Loucy (cell line): ENCODE measurements at regions not wholly inside any gene's neighbourhood (a gene's known extent, or its start where the extent isn't known, plus 50 kb on each side); places are given as distances from the start of the nearest gene placed in this dataset.

Experiments used
- H2AFZ ChIP-seq: fragments of 200-600 bp; sonication (generic); 2 replicates; pipeline ENCODE4 v1.6.0; 2016; ENCODE audit warnings: antibody characterized with exemption, mild to moderate bottlenecking, low read length, moderate library complexity
- H3F3A ChIP-seq: fragments of 200-600 bp; 2 replicates; pipeline ENCODE4 v1.6.0; 2016; ENCODE audit warnings: antibody characterized with exemption, low read depth, mild to moderate bottlenecking
- H3K27me3 ChIP-seq: fragments of 200-600 bp; sonication (generic); 2 replicates; pipeline ENCODE4 v1.6.1; 2014; ENCODE audit warnings: low read length, mild to moderate bottlenecking; ENCODE audit not compliant: insufficient read depth, poor library complexity, severe bottlenecking
- H3K36me3 ChIP-seq: fragments of 200-600 bp; sonication (generic); 2 replicates; pipeline ENCODE4 v1.6.1; 2016; ENCODE audit warnings: low read length; ENCODE audit not compliant: insufficient read depth
- H3K4me1 ChIP-seq: fragments of 200-600 bp; sonication (generic); 2 replicates; pipeline ENCODE4 v1.5.1; 2014; ENCODE audit warnings: low read length, mild to moderate bottlenecking; ENCODE audit not compliant: insufficient read depth, poor library complexity, severe bottlenecking
- H3K4me2 ChIP-seq: fragments of 200-600 bp; sonication (generic); 2 replicates; pipeline ENCODE4 v1.6.0; 2014; ENCODE audit warnings: antibody characterized with exemption, low read length, low read depth, mild to moderate bottlenecking; ENCODE audit not compliant: poor library complexity, severe bottlenecking
- H3K4me3 ChIP-seq: fragments of 200-600 bp; sonication (generic); 2 replicates; pipeline ENCODE4 v1.5.1; 2014; ENCODE audit warnings: low read length, mild to moderate bottlenecking, mixed read lengths; ENCODE audit not compliant: poor library complexity, severe bottlenecking
- H3K79me2 ChIP-seq: fragments of 200-600 bp; sonication (generic); 2 replicates; pipeline ENCODE4 v1.6.1; 2014; ENCODE audit warnings: low read length; ENCODE audit not compliant: insufficient read depth
- H3K9ac ChIP-seq: fragments of 200-600 bp; sonication (generic); 2 replicates; pipeline ENCODE4 v1.6.0; 2014; ENCODE audit warnings: mild to moderate bottlenecking, low read depth, low read length, moderate library complexity; ENCODE audit not compliant: poor library complexity, severe bottlenecking
- H3K9me2 ChIP-seq: fragments of 200-600 bp; sonication (generic); replicated peaks from 2 replicates; pipeline ENCODE4 v1.6.1; 2016; ENCODE audit warnings: low read depth, low read length, mixed read lengths
- H3K9me3 ChIP-seq: fragments of 200-600 bp; sonication (generic); 2 replicates; pipeline ENCODE4 v1.6.1; 2014; ENCODE audit warnings: mild to moderate bottlenecking, antibody characterized with exemption, low read length, low read depth; ENCODE audit not compliant: insufficient read depth
- H4K20me1 ChIP-seq: fragments of 200-600 bp; sonication (generic); 2 replicates; pipeline ENCODE4 v1.6.0; 2014; ENCODE audit warnings: antibody characterized with exemption, low read length, mild to moderate bottlenecking; ENCODE audit not compliant: insufficient read depth, poor library complexity, severe bottlenecking
- EZH2phosphoT487 ChIP-seq: fragments of 200-600 bp; IDR thresholded peaks from 2 replicates; pipeline ENCODE4 v1.6.1; 2018; ENCODE audit warnings: antibody characterized with exemption, mild to moderate bottlenecking, moderate library complexity, borderline replicate concordance
- TF ChIP-seq, protein P1 (sequence below): fragments of 200-600 bp; sonication (generic); conservative IDR thresholded peaks from 2 replicates; pipeline ENCODE4 v1.5.1; 2014; ENCODE audit warnings: mild to moderate bottlenecking, antibody characterized with exemption, low read length

DNA sequence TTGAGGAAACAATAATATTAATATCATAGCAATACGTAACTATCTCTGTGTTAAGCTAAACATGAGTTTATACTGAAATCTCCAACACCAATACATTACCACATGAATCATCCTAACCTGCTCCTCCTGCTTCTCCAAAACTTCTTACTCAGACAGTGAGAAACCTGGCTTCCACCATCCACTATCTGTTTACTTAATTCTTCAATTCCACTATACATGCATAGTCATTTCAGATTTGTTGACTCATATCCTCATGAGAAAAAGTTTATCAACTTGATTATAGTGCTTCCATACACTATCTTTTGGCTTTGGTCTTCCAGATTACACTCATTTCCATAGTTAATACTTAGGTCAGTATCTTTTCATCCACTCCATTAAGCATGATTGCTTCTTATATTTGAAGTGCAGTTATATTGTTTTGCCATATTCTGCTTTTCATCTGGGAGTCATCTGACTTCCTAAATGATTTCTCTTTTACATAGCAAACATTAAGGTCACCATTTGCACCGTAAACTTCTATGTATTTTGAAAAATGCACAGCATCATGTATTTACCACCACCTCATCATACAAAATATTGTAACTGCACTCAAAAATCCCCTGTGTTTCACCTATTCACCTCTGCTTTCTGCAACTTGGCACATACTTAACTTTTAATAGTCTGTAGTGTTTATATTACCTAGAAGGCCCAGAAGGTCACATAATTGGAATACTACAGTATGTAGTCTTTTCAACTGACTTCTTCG is 970.6 kb downstream of the DIPK2A start:
- no peak for TF ChIP-seq EZH2phosphoT487
- TF ChIP-seq, protein P1, sequence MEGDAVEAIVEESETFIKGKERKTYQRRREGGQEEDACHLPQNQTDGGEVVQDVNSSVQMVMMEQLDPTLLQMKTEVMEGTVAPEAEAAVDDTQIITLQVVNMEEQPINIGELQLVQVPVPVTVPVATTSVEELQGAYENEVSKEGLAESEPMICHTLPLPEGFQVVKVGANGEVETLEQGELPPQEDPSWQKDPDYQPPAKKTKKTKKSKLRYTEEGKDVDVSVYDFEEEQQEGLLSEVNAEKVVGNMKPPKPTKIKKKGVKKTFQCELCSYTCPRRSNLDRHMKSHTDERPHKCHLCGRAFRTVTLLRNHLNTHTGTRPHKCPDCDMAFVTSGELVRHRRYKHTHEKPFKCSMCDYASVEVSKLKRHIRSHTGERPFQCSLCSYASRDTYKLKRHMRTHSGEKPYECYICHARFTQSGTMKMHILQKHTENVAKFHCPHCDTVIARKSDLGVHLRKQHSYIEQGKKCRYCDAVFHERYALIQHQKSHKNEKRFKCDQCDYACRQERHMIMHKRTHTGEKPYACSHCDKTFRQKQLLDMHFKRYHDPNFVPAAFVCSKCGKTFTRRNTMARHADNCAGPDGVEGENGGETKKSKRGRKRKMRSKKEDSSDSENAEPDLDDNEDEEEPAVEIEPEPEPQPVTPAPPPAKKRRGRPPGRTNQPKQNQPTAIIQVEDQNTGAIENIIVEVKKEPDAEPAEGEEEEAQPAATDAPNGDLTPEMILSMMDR, result no peak
- no peak overlapping the region for H3K9ac ChIP-seq
- no peak overlapping the region for H3K4me3 ChIP-seq
- H3K9me3 ChIP-seq, result no peaks in the 10 kb centered on the region
- no peaks in the 10 kb centered on the region for H3K4me1 ChIP-seq
- no peaks in the 10 kb centered on the region for H4K20me1 ChIP-seq
- no peak overlapping the region for H3K4me2 ChIP-seq
- H3K27me3 ChIP-seq, result no peaks in the 10 kb centered on the region
- H2AFZ ChIP-seq, result no peak overlapping the region
- H3K79me2 ChIP-seq, result no peaks in the 10 kb centered on the region
- H3F3A ChIP-seq, result no peaks in the 10 kb centered on the region
- H3K9me2 ChIP-seq, result no peaks in the 10 kb centered on the region
- H3K36me3 ChIP-seq, result no peaks in the 10 kb centered on the region

DNA sequence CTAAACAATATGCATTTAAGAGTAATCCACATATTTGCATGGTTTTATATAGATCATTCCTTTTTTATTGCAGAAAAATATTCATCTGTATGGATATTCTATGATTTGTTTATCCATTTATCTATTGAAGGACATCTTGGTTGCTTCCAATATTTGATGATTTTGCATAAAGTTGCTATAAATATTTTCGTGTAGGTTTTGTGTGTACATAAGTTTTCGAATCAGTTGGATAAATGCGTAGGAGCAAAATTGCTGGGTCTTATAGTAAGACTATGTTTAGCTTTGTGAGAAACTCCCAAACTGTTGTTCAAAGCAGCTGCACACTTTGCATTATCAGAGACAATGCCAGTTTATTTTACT is 971.2 kb downstream of the DIPK2A start:
- Histone ChIP-seq H3K79me2 (no peaks in the 10 kb centered on the region), H3K27me3 (no peaks in the 10 kb centered on the region), H3K4me2 (no peak overlapping the region), H3K4me1 (no peaks in the 10 kb centered on the region), H3K4me3 (no peak overlapping the region), H3K9me3 (no peaks in the 10 kb centered on the region), H2AFZ (no peak overlapping the region), H3K9ac (no peak overlapping the region), H3F3A (no peaks in the 10 kb centered on the region), H4K20me1 (no peaks in the 10 kb centered on the region), H3K9me2 (no peaks in the 10 kb centered on the region), H3K36me3 (no peaks in the 10 kb centered on the region)
- TF ChIP-seq, protein P1, result no peak
- no peak for TF ChIP-seq EZH2phosphoT487

DNA sequence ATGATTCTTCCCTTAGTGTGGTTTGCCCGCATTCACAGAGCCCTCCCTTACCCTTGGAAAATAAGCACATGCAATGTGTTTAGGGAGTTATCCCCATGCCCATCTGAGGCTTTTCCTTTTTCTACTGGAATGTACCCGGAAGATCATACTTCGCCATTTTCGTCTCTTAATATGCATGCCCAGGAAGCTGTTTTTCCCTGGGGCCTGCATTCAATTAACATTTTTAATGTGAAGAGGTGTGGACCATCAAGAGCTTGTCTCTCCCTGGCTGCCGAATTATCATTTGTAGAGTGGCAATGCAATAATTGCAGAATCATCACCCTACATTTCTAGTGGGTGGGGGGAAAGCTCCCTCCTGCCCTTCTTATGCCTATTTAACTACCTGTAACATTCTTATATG is 976.3 kb downstream of the DIPK2A start:
- no peaks in the 10 kb centered on the region for H3K27me3 ChIP-seq
- no peaks in the 10 kb centered on the region for H3K79me2 ChIP-seq
- H3K9me3 ChIP-seq, result no peaks in the 10 kb centered on the region
- H3K4me2 ChIP-seq, result no peak overlapping the region
- H3K9me2 ChIP-seq, result no peaks in the 10 kb centered on the region
- no peaks in the 10 kb centered on the region for H3F3A ChIP-seq
- no peak overlapping the region for H2AFZ ChIP-seq
- H4K20me1 ChIP-seq, result no peaks in the 10 kb centered on the region
- no peaks in the 10 kb centered on the region for H3K36me3 ChIP-seq
- no peak overlapping the region for H3K9ac ChIP-seq
- H3K4me1 ChIP-seq, result no peaks in the 10 kb centered on the region
- H3K4me3 ChIP-seq, result no peak overlapping the region
- TF ChIP-seq, protein P1, result no peak
- TF ChIP-seq EZH2phosphoT487, result no peak
